MCF 10A (cell line): ENCODE measurements at regions not wholly inside any gene's neighbourhood (a gene's known extent, or its start where the extent isn't known, plus 50 kb on each side); places are given as distances from the start of the nearest gene placed in this dataset.

Experiments used
- BruUV-seq: library from RNA; stranded (reverse); fragments of 400-500 nt; replicated peaks from 2 replicates; lab custom pipeline; 2021; lab: Mats Ljungman, UMichigan
- CTCF ChIA-PET: fragments of 300-600 bp; sonication (Branson Sonifier 250); formaldehyde crosslinking; extraction: SDS; loops from one replicate; lab custom pipeline; 2021; ENCODE audit warnings: antibody characterized with exemption, inconsistent platforms; lab: Yijun Ruan, JAX
- POLR2A ChIA-PET: fragments of 300-600, 350-650 bp; sonication (Branson Sonifier 250); formaldehyde crosslinking; extraction: SDS; loops from one replicate; lab custom pipeline; 2020; ENCODE audit warnings: antibody characterized with exemption, inconsistent platforms; lab: Yijun Ruan, JAX
- DNase-seq: peaks from one replicate; pipeline ENCODE4 v3.0.0-alpha.2; 2018; ENCODE audit not compliant: unreplicated experiment
- H3K27ac Mint-ChIP-seq: one replicate; pipeline ENCODE4 v1.8.0; 2022; ENCODE audit warnings: mild to moderate bottlenecking, low read depth, mixed read lengths; ENCODE audit not compliant: unreplicated experiment
- H3K27me3 Mint-ChIP-seq: one replicate; pipeline ENCODE4 v1.8.0; 2022; ENCODE audit warnings: mixed read lengths; ENCODE audit not compliant: insufficient read depth, unreplicated experiment
- H3K36me3 Mint-ChIP-seq: one replicate; pipeline ENCODE4 v1.8.0; 2022; ENCODE audit warnings: mild to moderate bottlenecking, moderate library complexity, mixed read lengths; ENCODE audit not compliant: insufficient read depth, unreplicated experiment
- H3K4me1 Mint-ChIP-seq: one replicate; pipeline ENCODE4 v1.8.0; 2022; ENCODE audit warnings: mixed read lengths; ENCODE audit not compliant: insufficient read depth, unreplicated experiment
- H3K4me3 Mint-ChIP-seq: one replicate; pipeline ENCODE4 v1.8.0; 2022; ENCODE audit warnings: mild to moderate bottlenecking, moderate library complexity, mixed read lengths; ENCODE audit not compliant: unreplicated experiment
- H3K9me3 Mint-ChIP-seq: one replicate; pipeline ENCODE4 v1.8.0; 2022; ENCODE audit warnings: mixed read lengths; ENCODE audit not compliant: unreplicated experiment
- intact Hi-C: fragments of 100-400 bp; cut with micrococcal nuclease; formaldehyde crosslinking; loops from 2 replicates; pipeline ENCODE4 v1.14.1; 2022
- TF ChIP-seq, protein P1 (sequence below): fragments of 200-600 bp; IDR thresholded peaks from one replicate; pipeline ENCODE4 v1.8.0; 2022; ENCODE audit warnings: antibody characterized with exemption, mild to moderate bottlenecking; ENCODE audit not compliant: unreplicated experiment

DNA sequence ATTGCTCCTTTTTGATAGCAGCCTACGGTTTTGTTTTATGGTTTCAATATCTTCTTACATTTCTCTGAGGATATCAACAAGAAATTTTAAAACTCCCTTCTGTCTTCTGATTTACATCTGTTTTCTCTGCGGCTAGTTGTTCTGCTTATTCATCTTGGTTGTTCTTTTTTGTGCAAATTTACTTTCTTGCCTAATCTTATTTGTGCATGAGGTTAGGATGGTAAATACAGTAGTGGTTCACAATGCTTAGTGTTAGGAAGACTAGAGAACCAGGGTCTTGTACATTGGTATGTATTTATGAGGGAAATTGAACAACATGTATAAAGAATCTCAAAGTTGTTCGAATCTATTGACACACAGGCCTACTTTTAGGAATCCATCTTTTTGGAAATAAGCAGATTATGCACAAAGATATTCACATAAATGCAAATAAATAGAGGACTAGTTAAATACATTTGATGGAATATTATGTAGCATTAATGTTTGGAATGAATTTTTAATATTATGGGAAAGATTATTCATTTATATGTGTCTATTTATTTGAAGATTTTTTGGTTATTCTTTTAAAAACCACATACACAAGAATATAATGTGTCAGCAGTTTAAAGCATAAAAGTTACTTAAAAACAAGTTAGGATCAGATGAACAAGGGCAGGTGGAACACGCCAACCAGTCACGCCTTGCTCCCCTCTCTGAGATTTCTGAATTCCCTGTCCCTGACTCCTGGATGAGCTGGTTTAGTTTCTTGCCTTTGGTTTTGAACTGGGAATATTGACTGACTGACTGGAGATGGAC is 51.4 kb upstream of the RFC3 start:
- POLR2A ChIA-PET: no interaction called here
- TF ChIP-seq, protein P1, sequence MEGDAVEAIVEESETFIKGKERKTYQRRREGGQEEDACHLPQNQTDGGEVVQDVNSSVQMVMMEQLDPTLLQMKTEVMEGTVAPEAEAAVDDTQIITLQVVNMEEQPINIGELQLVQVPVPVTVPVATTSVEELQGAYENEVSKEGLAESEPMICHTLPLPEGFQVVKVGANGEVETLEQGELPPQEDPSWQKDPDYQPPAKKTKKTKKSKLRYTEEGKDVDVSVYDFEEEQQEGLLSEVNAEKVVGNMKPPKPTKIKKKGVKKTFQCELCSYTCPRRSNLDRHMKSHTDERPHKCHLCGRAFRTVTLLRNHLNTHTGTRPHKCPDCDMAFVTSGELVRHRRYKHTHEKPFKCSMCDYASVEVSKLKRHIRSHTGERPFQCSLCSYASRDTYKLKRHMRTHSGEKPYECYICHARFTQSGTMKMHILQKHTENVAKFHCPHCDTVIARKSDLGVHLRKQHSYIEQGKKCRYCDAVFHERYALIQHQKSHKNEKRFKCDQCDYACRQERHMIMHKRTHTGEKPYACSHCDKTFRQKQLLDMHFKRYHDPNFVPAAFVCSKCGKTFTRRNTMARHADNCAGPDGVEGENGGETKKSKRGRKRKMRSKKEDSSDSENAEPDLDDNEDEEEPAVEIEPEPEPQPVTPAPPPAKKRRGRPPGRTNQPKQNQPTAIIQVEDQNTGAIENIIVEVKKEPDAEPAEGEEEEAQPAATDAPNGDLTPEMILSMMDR: no peak

DNA sequence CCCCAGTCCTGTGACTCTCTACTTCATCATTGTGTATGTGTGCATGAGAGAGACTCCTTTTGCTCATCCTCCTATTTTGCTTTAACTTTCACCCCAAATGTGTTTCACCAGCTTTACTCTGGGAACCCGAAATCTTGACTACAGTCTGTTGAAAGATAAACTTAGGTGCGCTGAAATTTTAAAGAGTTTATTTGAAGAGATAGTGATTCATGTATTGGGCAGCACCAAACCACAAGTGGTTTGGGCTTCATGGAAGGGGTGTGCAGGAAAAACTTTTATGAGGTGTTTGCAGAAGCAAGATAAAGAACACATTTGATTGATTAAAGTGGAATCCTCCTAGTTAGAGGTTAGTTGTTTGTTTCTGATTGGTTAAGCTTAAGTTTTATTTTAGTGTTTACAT is 50.8 kb upstream of the RFC3 start:
- intact Hi-C loops: no loop called here

More for the DNA sequence above, 51.4 kb upstream of the RFC3 start:
- H3K4me1 Mint-ChIP-seq: no peaks in the 10 kb centered on the region
- H3K4me3 Mint-ChIP-seq: no peak overlapping the region
- H3K36me3 Mint-ChIP-seq: no peaks in the 10 kb centered on the region
- no peak for DNase-seq
- CTCF ChIA-PET: no interaction called here
- intact Hi-C loops: no loop called here
- H3K27me3 Mint-ChIP-seq: no peaks in the 10 kb centered on the region
- no peaks in the 10 kb centered on the region for H3K9me3 Mint-ChIP-seq
- H3K27ac Mint-ChIP-seq: no peak overlapping the region
- BruUV-seq: no TSS peak

More for the DNA sequence above, 50.8 kb upstream of the RFC3 start:
- CTCF ChIA-PET: no interaction called here
- Mint-ChIP-seq H3K9me3 (no peaks in the 10 kb centered on the region), H3K27me3 (no peaks in the 10 kb centered on the region), H3K4me3 (no peak overlapping the region), H3K27ac (no peak overlapping the region), H3K4me1 (no peaks in the 10 kb centered on the region), H3K36me3 (no peaks in the 10 kb centered on the region)
- POLR2A ChIA-PET: no interaction called here
- no TSS peak for BruUV-seq
- TF ChIP-seq, protein P1: no peak
- DNase-seq: no peak
